ENCODE measurements at regions not wholly inside any gene's neighbourhood (a gene's known extent, or its start where the extent isn't known, plus 50 kb on each side); places are given as distances from the start of the nearest gene placed in this dataset.
"Not testable (repeated sequence)": the region's sequence is repeated elsewhere in the genome, so short reads cannot be mapped to it uniquely, and the experiment has no call there.

DNA sequence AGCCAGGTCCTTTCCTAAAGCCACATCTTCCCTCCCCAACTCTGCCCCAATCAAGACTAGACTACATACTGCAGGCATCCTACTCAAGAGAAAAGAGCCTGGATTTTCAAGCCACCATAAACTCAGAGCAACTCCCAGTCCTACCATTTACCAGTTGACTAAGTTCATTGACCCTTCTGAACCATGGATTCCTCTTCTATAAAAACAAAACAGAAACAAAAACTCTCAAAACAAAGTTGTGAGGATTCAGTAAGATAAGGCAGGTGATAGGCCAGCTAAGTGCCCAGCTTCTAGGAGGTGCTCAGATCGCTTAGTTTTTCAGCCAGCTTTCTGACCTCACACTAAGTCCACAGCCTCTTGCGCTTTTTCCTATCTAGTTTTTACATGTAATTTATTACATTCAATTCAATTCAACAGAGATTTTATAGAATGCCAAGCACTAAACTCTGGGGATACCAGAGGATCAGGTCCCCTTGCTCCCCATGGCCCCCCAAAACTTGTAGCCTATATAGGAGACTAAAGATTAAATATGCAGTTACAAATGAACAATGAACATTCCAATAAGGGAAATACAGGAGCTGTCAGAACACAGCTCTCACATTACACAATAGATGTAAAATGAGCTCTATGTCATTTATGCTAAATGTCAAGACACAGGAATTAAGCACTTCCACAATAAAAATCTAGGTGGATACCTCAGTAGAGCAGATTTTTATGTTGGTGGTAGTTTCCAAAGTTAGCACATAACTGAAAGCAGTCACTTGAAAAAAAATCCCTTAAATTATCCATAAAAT is 104.5 kb upstream of the EGLN3 start:
- in situ Hi-C loops (cut with MboI; ENCODE audit: low pct_unique_long_range_greater_than_20kb, low sequenced_read_pairs, unreplicated experiment), result no loop called here
- DNase-seq (ENCODE audit: low spot score), result no peak
- TF ChIP-seq CTCF (IDR thresholded peaks at IDR 0.05; ENCODE audit: extremely low read depth, insufficient read depth, missing control alignments), result no peak

- TF ChIP-seq CTCF (IDR thresholded peaks at IDR 0.05; ENCODE audit: extremely low read depth, insufficient read depth, missing control alignments), result no peak
- in situ Hi-C loops (cut with MboI; ENCODE audit: low pct_unique_long_range_greater_than_20kb, low sequenced_read_pairs, unreplicated experiment), result no loop called here
- DNase-seq (ENCODE audit: low spot score), result no peak
These were observed 102.8 kb upstream of the EGLN3 start for GRCh38 chr14:34053666-34054065.

DNA sequence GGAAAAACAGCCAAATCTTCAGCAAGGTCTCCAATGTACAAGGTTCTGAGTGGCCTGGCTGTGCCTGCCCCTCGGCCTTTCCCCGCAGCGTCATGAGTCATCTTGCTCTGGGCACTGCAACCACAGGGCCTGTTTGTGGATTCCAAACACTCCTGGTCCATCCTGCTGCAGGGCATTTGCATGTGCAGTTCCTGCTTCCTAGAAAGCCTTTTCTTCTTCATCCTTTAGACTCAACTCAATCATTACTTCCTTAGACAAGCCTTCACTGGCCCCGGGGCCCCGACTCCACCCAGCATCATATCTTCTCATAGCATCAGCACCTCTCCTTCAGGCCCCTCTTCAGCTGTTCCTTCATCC is 101.8 kb upstream of the EGLN3 start:
- in situ Hi-C loops (cut with MboI; ENCODE audit: low pct_unique_long_range_greater_than_20kb, low sequenced_read_pairs, unreplicated experiment), result no loop called here
- DNase-seq (ENCODE audit: low spot score), result no peak
- no peak for TF ChIP-seq CTCF (IDR thresholded peaks at IDR 0.05; ENCODE audit: extremely low read depth, insufficient read depth, missing control alignments)

- in situ Hi-C loops (cut with MboI; ENCODE audit: low pct_unique_long_range_greater_than_20kb, low sequenced_read_pairs, unreplicated experiment), result no loop called here
- no peak for DNase-seq (ENCODE audit: low spot score)
These were observed 101.2 kb upstream of the EGLN3 start for GRCh38 chr14:34051966-34052657.

DNA sequence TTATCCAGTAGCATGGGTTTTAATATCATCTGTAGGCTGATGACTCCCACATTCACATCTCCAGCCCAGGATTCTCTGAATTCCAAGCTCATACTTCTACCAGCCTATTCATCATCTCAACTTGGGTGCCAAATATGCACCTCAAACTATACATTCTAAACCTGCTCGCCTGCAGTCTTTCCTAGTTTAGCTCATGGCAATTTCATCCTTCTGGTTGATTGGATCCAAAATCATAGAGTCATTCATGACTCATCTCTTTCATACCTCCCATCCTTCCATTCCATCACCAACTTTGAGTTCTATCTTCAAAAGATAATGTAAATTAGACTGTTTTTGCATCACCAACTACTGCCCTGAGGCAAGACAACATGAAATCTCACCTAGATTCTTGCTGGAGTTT is 99.7 kb upstream of the EGLN3 start:
- DNase-seq (ENCODE audit: low spot score), result no peak
- TF ChIP-seq CTCF (IDR thresholded peaks at IDR 0.05; ENCODE audit: extremely low read depth, insufficient read depth, missing control alignments), result no peak
- in situ Hi-C loops (cut with MboI; ENCODE audit: low pct_unique_long_range_greater_than_20kb, low sequenced_read_pairs, unreplicated experiment), result no loop called here

More at GRCh38 chr14:34051966-34052657, 101.2 kb upstream of the EGLN3 start:
- TF ChIP-seq CTCF (IDR thresholded peaks at IDR 0.05; ENCODE audit: extremely low read depth, insufficient read depth, missing control alignments), result no peak

DNA sequence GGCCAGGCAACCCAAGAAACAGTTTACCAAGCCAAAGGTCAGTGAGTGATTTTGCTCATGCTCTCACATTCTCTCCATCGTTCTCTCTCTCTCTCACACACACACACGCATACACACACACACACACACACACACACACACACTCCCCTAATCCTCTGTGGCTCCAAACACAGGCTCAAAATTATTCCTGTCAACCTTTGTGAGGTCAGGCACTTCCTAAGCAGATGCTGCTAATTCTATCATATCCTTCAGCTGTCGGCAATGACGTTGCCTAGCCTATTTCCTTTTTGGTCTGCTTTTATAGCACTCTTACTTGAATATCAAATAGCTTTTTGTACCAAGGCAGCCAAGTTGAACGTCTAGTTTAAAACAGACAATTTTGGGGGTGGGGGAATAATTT is 98.9 kb upstream of the EGLN3 start:
- TF ChIP-seq CTCF (IDR thresholded peaks at IDR 0.05; ENCODE audit: extremely low read depth, insufficient read depth, missing control alignments), result no peak
- in situ Hi-C loops (cut with MboI; ENCODE audit: low pct_unique_long_range_greater_than_20kb, low sequenced_read_pairs, unreplicated experiment), result no loop called here
- DNase-seq (ENCODE audit: low spot score), result no peak

GRCh38 chr14:34049187-34049586 is 98.3 kb upstream of the EGLN3 start:
- DNase-seq (ENCODE audit: low spot score); in situ Hi-C loops (cut with MboI; ENCODE audit: low pct_unique_long_range_greater_than_20kb, low sequenced_read_pairs, unreplicated experiment): not testable (repeated sequence)
